GM19452 (cell line): ENCODE measurements at regions not wholly inside any gene's neighbourhood (a gene's known extent, or its start where the extent isn't known, plus 50 kb on each side); places are given as distances from the start of the nearest gene placed in this dataset.
"Not testable (repeated sequence)": the region's sequence is repeated elsewhere in the genome, so short reads cannot be mapped to it uniquely, and the experiment has no call there.

Experiments used
- ATAC-seq: cut with Tn5 transposase; IDR thresholded peaks from one replicate; pipeline ENCODE4 v1.9.1; 2021; ENCODE audit not compliant: unreplicated experiment

- no peak for ATAC-seq
These were observed 2138.8 kb downstream of the PCDH7 start for GRCh38 chr4:32858971-32859370.

GRCh38 chr4:32864713-32865351, 2144.7 kb downstream of the PCDH7 start:
- no peak for ATAC-seq

DNA sequence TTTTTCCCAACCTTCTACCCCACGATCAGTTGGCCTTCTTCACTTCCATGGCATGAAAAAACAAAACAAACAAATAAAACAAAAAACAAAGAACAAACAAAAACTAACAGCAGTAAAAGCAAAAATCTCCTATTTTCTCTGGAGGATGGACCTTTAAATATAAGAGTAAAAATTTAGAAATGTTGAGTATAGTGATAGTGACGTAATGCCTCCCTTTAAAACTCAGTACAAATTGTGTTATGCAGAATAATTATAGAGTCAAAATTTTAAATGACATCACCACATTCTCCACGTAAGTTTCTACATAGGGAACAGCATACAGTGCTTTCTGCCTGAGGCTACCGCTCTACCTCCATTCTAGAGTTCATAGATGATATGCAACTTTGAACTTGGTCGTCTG, 2156.4 kb downstream of the PCDH7 start:
- no peak for ATAC-seq

DNA sequence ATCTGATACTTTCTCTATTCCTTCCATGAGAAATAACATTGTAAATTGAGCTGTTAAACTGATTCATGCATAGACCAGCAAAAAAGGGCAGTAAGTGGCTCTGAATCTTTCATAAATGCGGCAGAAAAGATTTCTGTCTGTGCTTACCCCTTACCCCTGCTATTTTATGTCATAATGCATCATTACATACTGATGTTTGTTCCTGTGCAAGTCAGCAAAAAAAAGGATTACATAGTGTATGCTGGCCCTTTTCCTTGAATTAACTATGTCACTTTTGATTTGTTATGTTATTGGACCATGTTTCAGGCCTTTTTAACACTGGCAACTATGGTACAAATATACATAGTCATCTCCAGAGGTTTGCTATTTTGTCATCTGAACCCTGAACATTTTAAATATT, 2159.7 kb downstream of the PCDH7 start:
- ATAC-seq: no peak

DNA sequence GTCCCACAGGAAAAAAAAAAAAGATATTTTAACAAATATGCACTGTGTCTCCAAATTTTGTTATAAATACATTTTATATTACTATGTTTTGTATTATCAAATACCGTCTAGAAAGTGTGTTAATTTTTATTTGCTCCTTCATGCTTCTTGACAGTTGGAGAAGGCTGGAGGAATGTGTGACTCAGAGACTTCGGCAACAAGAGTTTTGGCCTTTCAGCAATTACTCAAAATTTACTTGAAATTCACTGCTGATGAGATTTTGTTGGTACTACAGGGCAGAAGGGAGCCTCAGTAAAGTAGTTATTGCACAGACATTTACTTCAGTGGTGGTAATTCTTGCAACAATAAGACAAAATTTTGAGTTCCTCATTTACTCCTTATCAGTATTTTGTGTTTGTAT, 2164.0 kb downstream of the PCDH7 start:
- ATAC-seq: no peak

GRCh38 chr4:32890398-32890797, 2170.2 kb downstream of the PCDH7 start:
- no peak for ATAC-seq

GRCh38 chr4:32909053-32909452, 2188.9 kb downstream of the PCDH7 start:
- no peak for ATAC-seq

DNA sequence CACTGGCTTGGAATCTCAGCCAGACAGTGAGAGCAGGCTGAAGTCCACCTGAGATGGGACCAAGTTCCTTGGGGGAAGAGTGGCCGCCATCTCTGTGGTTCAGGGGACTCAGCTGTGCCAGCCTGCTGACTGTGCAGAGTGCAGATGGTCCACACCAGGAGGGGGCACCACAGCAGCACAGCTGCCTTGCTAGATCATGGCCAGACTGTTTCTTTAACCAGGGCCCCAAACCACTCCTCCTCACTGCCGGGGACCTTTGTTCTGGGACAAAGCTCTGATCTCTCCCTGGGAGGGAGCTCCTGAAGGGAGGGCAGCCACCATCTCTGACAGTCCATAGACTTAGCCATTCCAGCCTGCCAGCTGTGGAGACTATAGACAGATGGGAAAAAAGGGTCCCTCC, 2189.6 kb downstream of the PCDH7 start:
- no peak for ATAC-seq

- ATAC-seq: no peak
These were observed 2197.4 kb downstream of the PCDH7 start for GRCh38 chr4:32917586-32917985.

DNA sequence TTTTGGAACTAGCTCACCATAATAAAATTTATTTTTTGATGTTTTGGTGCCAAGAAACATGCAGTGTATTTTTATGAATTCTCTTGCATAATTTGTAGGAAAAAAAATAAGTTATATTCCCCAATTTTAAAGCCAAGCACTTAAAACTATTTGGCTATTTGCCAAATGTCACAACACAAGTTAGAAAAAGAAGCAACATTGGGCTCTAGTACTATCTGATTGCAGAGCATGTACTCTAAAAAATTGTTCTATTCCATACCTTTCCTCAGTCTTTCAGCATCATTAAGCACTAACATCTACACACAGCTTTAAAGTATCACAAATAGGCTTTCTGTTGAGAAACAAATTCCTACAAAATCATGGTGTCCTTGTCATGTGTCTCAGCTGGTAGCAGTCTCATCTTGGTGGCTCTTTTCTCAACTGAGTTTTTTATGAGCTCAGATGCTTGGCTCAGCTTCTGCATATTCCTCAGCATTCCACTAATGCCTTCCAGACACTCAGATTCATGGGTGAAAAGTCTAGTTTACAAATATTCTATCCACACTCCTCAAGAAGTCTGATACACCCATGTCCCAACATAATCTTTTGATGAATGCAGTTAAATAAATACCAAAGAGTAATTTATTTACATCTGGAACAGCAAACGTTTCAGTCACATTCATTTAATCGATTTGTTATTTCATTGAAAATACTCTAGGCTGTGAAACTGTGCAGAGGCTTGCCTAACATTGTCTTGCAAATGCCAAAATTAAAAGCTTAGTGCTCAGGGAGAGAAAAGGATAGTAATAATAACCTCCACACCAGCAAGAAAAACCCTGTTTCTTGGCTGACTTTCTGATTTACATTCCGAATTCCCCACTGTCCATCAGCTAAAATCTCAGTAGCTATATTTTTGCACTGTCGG, 2209.9 kb downstream of the PCDH7 start:
- ATAC-seq: no peak

GRCh38 chr4:32930700-32931099, 2210.5 kb downstream of the PCDH7 start:
- no peak for ATAC-seq

DNA sequence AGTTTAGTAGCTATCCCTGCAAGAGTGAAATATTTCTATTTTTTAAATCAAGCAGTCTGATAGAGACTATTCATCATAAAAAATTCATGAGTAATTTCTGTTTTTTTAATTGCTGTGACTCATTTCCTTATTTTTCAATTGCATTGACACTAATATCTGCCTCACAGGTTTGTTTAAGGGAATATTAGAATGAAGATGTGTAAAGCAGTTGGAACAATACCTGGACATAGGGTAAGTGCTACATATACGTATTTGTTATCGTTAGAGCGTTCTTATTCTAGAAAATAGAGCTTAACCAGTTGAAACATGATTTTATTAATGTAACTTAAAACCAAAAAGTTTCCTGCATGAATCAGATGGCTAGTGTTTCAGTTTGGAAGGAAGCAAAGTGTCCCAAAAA, 2211.3 kb downstream of the PCDH7 start:
- ATAC-seq: no peak

GRCh38 chr4:32932156-32932555, 2212.0 kb downstream of the PCDH7 start:
- no peak for ATAC-seq

DNA sequence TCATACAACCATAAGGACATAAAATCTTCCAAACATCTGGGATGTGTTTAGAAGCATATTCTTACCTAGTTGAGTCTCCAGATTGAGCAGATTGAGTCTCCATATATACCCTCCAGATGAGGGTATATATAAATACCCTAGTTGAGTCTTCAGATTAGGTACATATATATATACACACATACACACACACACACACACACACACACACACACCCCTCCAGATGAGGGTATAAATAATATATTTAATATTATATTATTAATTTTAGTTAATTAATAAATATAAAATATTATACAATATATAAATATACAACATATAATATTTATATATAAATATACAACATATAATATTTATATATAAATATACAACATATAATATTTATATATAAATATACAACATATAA, 2219.1 kb downstream of the PCDH7 start:
- not testable (repeated sequence) for ATAC-seq

DNA sequence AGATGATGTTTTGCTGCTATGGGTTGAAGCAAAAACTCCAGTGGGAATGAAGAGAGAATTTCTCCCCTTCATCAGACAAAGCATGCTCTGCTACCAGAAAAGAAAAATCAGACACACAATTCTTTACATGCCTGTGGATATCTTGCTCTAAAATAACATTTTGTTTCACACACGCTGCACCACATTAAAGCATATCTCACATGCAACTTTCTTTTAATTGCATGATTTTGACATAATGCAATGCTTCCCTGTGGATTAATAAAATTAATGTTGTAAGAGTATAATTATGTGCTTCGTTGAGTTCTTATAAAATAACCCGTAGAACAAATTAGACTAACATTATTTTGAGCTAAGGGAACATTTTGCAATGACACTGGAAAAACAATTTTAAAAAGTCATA, 2230.7 kb downstream of the PCDH7 start:
- no peak for ATAC-seq

GRCh38 chr4:32958586-32958985, 2238.4 kb downstream of the PCDH7 start:
- ATAC-seq: no peak

- ATAC-seq: no peak
These were observed 2241.9 kb downstream of the PCDH7 start for GRCh38 chr4:32962100-32962499.

DNA sequence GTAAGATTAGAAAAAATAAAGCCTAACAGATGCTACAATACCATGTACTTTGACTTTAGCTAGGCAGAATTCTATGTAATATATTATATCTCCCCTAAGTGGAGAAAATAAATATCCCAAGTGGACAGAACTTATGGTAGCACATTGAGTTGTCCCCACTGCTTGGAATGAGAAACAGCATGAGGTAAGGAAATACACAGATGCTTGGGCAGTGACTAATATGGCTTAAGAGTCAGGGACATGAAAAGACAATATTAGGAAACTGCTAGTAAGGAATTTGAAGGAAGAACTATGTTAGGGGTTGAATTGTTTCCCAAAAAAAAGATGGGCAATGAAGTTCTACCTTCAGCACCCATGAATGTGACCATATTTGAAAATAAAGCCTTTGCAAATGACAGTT, 2265.1 kb downstream of the PCDH7 start:
- ATAC-seq: no peak

GRCh38 chr4:32986236-32986635, 2266.1 kb downstream of the PCDH7 start:
- no peak for ATAC-seq

GRCh38 chr4:32987111-32987510, 2266.9 kb downstream of the PCDH7 start:
- ATAC-seq: no peak

- no peak for ATAC-seq
These were observed 2268.1 kb downstream of the PCDH7 start for GRCh38 chr4:32988165-32988811.

DNA sequence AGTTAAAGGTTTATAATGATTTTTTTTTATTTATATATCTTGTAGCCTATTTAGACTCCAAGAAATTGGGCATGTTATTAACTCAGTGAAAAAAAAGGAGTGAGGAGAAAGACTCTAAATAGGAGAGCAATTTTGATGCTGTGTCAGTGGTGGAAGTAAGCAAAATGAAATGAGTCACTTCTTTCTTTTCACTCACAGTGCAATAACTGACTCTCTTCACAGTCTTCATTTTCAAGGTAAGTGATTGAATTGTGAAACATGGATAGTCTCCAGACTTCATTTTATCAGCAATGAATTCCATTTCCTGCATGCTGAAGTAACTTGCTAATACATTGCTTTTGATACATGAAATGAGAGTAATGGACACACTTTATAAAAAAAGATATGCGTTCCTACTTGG, 2271.5 kb downstream of the PCDH7 start:
- no peak for ATAC-seq
